DOHH2 (cell line): ENCODE measurements at regions not wholly inside any gene's neighbourhood (a gene's known extent, or its start where the extent isn't known, plus 50 kb on each side); places are given as distances from the start of the nearest gene placed in this dataset.

Source experiments
- H3F3A ChIP-seq: fragments of 200-600 bp; sonication (generic), shearing (Covaris generic); 2 replicates; pipeline ENCODE4 v1.6.0; 2016; ENCODE audit warnings: antibody characterized with exemption, mild to moderate bottlenecking; ENCODE audit not compliant: control insufficient read depth, insufficient read depth
- H3K27ac ChIP-seq: fragments of 200-600 bp; sonication (generic); 2 replicates; pipeline ENCODE4 v1.5.1; 2014; ENCODE audit warnings: low read depth, mild to moderate bottlenecking, low read length, moderate library complexity
- H3K27me3 ChIP-seq: fragments of 200-600 bp; sonication (generic); 2 replicates; pipeline ENCODE4 v1.6.1; 2014; ENCODE audit warnings: mild to moderate bottlenecking, low read length, mixed read lengths; ENCODE audit not compliant: control insufficient read depth
- H3K36me3 ChIP-seq: fragments of 200-600 bp; sonication (generic); 2 replicates; pipeline ENCODE4 v1.6.1; 2014; ENCODE audit warnings: mild to moderate bottlenecking, low read length, moderate library complexity, mixed read lengths; ENCODE audit not compliant: control insufficient read depth
- H3K4me1 ChIP-seq: fragments of 200-600 bp; sonication (generic); 2 replicates; pipeline ENCODE4 v1.6.1; 2014; ENCODE audit warnings: mild to moderate bottlenecking, low read length, mixed read lengths; ENCODE audit not compliant: control insufficient read depth
- H3K4me2 ChIP-seq: fragments of 200-600 bp; sonication (generic); 2 replicates; pipeline ENCODE4 v1.6.0; 2014; ENCODE audit warnings: mild to moderate bottlenecking, low read length, moderate library complexity
- H3K4me3 ChIP-seq: fragments of 200-600 bp; sonication (generic); 2 replicates; pipeline ENCODE4 v1.5.1; 2014; ENCODE audit warnings: mild to moderate bottlenecking, low read length, mixed read lengths
- H3K79me2 ChIP-seq: fragments of 200-600 bp; sonication (generic); 2 replicates; pipeline ENCODE4 v1.6.1; 2014; ENCODE audit warnings: mild to moderate bottlenecking, low read length, mixed read lengths; ENCODE audit not compliant: control insufficient read depth
- H3K9me2 ChIP-seq: fragments of 200-600 bp; sonication (generic); replicated peaks from 2 replicates; pipeline ENCODE4 v1.6.1; 2014; ENCODE audit warnings: mild to moderate bottlenecking, low read length, mixed read lengths; ENCODE audit not compliant: control insufficient read depth
- H3K9me3 ChIP-seq: fragments of 200-600 bp; sonication (generic); 2 replicates; pipeline ENCODE4 v1.6.1; 2014; ENCODE audit warnings: antibody characterized with exemption, low read length, mixed read lengths; ENCODE audit not compliant: control insufficient read depth, insufficient read depth
- H4K20me1 ChIP-seq: fragments of 200-600 bp; sonication (generic); 2 replicates; pipeline ENCODE4 v1.6.0; 2014; ENCODE audit warnings: low read depth, mild to moderate bottlenecking, antibody characterized with exemption, low read length, moderate library complexity; ENCODE audit not compliant: control insufficient read depth, insufficient read depth
- EZH2phosphoT487 ChIP-seq: fragments of 200-600 bp; sonication (generic); IDR thresholded peaks from 2 replicates; pipeline ENCODE4 v1.6.1; 2017; ENCODE audit warnings: borderline replicate concordance, mild to moderate bottlenecking, antibody characterized with exemption, low read length, moderate library complexity, mixed read lengths
- TF ChIP-seq, protein P1 (sequence below): fragments of 200-600 bp; sonication (generic); IDR thresholded peaks from one replicate; pipeline ENCODE4 v1.5.1; 2014; ENCODE audit warnings: antibody characterized with exemption, mild to moderate bottlenecking, low read depth, low read length; ENCODE audit not compliant: poor library complexity, severe bottlenecking

DNA sequence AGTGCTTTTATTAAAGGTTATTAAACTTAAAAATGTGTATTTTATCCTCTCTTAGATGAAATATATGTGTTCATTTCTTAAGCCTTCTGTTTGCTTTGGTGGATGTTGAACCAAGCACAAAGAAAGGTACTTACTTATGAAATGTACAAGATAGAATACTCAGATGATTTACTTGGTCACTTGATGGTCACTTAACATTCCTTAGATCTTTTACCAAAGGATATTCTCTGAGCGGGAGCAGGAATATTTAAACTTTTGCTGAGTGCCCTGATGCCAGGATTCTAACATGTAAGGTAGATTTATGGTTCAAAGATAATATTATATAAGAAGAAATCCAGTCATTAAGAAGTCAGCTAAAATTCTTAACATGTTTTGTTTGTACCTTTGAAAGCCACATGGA is 193.5 kb upstream of the ZEB2 start:
- no peak overlapping the region for H3K4me2 ChIP-seq
- H3K36me3 ChIP-seq, result peaks cover 2% of the 10 kb centered on the region
- peaks cover 28% of the 10 kb centered on the region for H3K9me3 ChIP-seq
- no peaks in the 10 kb centered on the region for H3K9me2 ChIP-seq
- H3F3A ChIP-seq, result no peaks in the 10 kb centered on the region
- H3K79me2 ChIP-seq, result no peaks in the 10 kb centered on the region
- H4K20me1 ChIP-seq, result no peaks in the 10 kb centered on the region
- TF ChIP-seq, protein P1, sequence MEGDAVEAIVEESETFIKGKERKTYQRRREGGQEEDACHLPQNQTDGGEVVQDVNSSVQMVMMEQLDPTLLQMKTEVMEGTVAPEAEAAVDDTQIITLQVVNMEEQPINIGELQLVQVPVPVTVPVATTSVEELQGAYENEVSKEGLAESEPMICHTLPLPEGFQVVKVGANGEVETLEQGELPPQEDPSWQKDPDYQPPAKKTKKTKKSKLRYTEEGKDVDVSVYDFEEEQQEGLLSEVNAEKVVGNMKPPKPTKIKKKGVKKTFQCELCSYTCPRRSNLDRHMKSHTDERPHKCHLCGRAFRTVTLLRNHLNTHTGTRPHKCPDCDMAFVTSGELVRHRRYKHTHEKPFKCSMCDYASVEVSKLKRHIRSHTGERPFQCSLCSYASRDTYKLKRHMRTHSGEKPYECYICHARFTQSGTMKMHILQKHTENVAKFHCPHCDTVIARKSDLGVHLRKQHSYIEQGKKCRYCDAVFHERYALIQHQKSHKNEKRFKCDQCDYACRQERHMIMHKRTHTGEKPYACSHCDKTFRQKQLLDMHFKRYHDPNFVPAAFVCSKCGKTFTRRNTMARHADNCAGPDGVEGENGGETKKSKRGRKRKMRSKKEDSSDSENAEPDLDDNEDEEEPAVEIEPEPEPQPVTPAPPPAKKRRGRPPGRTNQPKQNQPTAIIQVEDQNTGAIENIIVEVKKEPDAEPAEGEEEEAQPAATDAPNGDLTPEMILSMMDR, result no peak
- no peak for TF ChIP-seq EZH2phosphoT487
- H3K4me1 ChIP-seq, result peaks cover 4% of the 10 kb centered on the region; the same call in 1 of the 2 replicates
- no peak overlapping the region for H3K27ac ChIP-seq
- H3K4me3 ChIP-seq, result no peak overlapping the region
- H3K27me3 ChIP-seq, result no peaks in the 10 kb centered on the region

DNA sequence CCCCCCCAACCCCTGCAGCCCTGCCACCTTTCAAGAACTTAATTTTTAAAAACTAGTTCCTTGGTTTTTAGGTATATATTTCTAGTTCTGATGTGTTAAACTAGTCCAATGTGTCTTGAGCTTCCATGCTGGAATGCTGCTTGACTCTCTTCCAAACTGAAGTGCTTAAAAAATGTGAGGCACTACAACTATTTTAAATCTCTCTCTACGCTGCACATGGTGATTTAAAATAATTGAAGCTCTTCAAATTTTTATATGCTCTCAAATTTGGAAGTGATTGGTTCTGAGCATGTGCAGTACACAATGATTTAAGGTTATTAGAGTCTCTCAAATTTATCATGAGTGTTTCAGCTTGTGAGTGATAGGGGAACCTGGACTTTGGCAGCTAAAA is 192.6 kb upstream of the ZEB2 start:
- Histone ChIP-seq H3K4me3 (no peak overlapping the region), H3K27me3 (no peaks in the 10 kb centered on the region), H3K27ac (no peak overlapping the region), H3K79me2 (no peaks in the 10 kb centered on the region), H4K20me1 (no peaks in the 10 kb centered on the region), H3K36me3 (peaks cover 2% of the 10 kb centered on the region), H3K4me2 (no peak overlapping the region), H3F3A (no peaks in the 10 kb centered on the region), H3K9me2 (no peaks in the 10 kb centered on the region), H3K9me3 (peaks cover 23% of the 10 kb centered on the region), H3K4me1 (peaks cover 4% of the 10 kb centered on the region; the same call in 1 of the 2 replicates)
- TF ChIP-seq EZH2phosphoT487, result no peak
- TF ChIP-seq, protein P1, result no peak

DNA sequence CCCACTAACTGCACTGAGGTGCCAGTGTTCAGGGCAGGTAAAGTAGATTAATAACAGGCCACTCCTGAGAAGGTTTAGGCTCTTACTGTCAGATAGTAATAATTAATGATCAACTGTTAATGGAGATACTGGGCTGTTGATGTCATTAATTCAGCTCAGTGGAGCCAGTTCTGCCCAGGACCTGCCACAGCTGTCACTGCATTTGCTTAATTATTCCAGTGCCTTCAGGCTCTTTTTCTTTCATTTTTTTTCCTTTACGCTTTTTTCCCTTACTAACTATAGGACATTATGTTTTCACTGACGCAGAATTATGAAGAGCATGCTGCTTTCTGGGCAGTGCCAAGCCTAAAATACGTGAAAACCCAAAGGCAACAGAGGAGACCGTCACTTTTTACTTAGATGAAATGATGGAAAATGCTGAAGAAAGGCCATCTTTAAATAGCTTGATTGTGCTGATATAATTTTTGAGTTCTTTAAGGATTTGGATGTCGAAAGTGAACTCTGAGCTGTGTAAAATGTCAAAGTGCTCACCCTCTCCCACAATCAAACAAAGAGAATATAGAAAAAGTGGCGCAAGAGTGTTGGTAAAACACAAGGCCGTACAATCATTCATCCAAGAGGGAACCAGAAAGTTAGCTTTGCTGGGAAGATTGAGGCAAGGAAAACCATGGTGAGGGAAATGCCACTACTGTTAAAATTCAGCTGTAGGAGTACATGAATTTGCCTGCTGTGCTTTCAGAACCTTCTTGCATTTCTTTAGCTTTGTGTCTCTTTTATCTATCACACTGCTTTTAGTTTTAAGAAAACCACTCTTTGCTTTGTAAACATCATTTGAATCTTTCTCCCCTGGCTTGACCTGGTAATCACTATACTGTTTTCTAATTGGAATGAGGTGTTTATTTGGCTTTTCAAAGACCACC is 192.0 kb upstream of the ZEB2 start:
- no peaks in the 10 kb centered on the region for H4K20me1 ChIP-seq
- no peaks in the 10 kb centered on the region for H3K27me3 ChIP-seq
- no peaks in the 10 kb centered on the region for H3K9me2 ChIP-seq
- peaks cover 4% of the 10 kb centered on the region; the same call in 1 of the 2 replicates for H3K4me1 ChIP-seq
- no peak overlapping the region for H3K4me2 ChIP-seq
- H3K4me3 ChIP-seq, result no peak overlapping the region
- TF ChIP-seq EZH2phosphoT487, result no peak
- TF ChIP-seq, protein P1, result no peak
- no peaks in the 10 kb centered on the region for H3F3A ChIP-seq
- no peak overlapping the region for H3K27ac ChIP-seq
- peaks cover 17% of the 10 kb centered on the region for H3K9me3 ChIP-seq
- H3K79me2 ChIP-seq, result no peaks in the 10 kb centered on the region
- no peaks in the 10 kb centered on the region; the same call in none of the 2 replicates for H3K36me3 ChIP-seq
